Gastrocnemius medialis (tissue), 4 donors: ENCODE measurements at regions not wholly inside any gene's neighbourhood (a gene's known extent, or its start where the extent isn't known, plus 50 kb on each side); places are given as distances from the start of the nearest gene placed in this dataset.

ENCODE experiments used
- ATAC-seq, 2 donors: fragments of 150-250 bp; one replicate each; pipeline ENCODE4 v1.9.1; 2016
- DNase-seq, 2 donors: peaks; one replicate each; pipeline ENCODE4 v3.0.0-alpha.2; 2019
- H3K27ac ChIP-seq, 4 donors: fragments of 200-600 bp; sonication (generic); 1 replicate in 1 of 4; 2 replicates in 3 of 4; pipeline ENCODE4 v1.5.1; 2016 to 2018; ENCODE audit warnings: mild to moderate bottlenecking in 2 of 4, moderate library complexity in 1 of 4
- H3K27me3 ChIP-seq, 3 donors: fragments of 200-600 bp; sonication (generic) in 2 of 3; 1 replicate in 1 of 3; 2 replicates in 2 of 3; pipeline versions ENCODE4 v1.5.1 to v1.6.0; 2016 to 2019; ENCODE audit warnings: mild to moderate bottlenecking in 1 of 3, moderate library complexity in 1 of 3
- H3K36me3 ChIP-seq, 2 donors: fragments of 200-600 bp; sonication (generic) in 1 of 2; one replicate each; pipeline ENCODE4 v1.5.1; 2017 to 2018
- H3K4me1 ChIP-seq, 2 donors: fragments of 200-600 bp; sonication (generic) in 1 of 2; one replicate each; pipeline ENCODE4 v1.5.1; 2016 to 2017; ENCODE audit warnings: mild to moderate bottlenecking in 2 of 2
- H3K4me3 ChIP-seq, 4 donors: fragments of 200-600 bp; sonication (generic) in 3 of 4; 1 replicate in 1 of 4; 2 replicates in 3 of 4; pipeline ENCODE4 v1.5.1; 2016 to 2019; ENCODE audit warnings: mild to moderate bottlenecking in 2 of 4
- H3K9me3 ChIP-seq, 3 donors: fragments of 200-600 bp; sonication (generic) in 2 of 3; 1 replicate in 1 of 3; 2 replicates in 2 of 3; pipeline ENCODE4 v1.5.1; 2016 to 2019
- CTCF ChIP-seq, 5 experiments: fragments of 450-650 bp in 3 of 5; fragments of 200-600 bp in 2 of 5; sonication (generic) in 2 of 5; IDR thresholded peaks in 4 of 5; conservative IDR thresholded peaks in 1 of 5; 1 replicate in 4 of 5; 2 replicates in 1 of 5; pipeline ENCODE4 v1.5.1; 2016 to 2019; ENCODE audit warnings: antibody characterized with exemption in 5 of 5, mild to moderate bottlenecking in 3 of 5, moderate library complexity in 3 of 5
- POLR2A ChIP-seq, 2 donors: fragments of 450-650 bp; IDR thresholded peaks; one replicate each; pipeline ENCODE4 v1.6.1; 2017; ENCODE audit warnings: antibody characterized with exemption in 2 of 2, mild to moderate bottlenecking in 2 of 2, moderate library complexity in 2 of 2
- in situ Hi-C, 4 donors: fragments of 200-750 bp; cut with MboI; loops; one replicate each; pipeline versions ENCODE4 v1.15.0 to v1.8.0; 2017; ENCODE audit warnings: low sequenced_read_pairs in 4 of 4
- intact Hi-C: fragments of 100-400 bp; cut with DNase I; formaldehyde crosslinking; loops from one replicate; pipeline ENCODE4 v1.15.1; 2023; ENCODE audit warnings: low total_unique reads

GRCh38 chr2:40611196-40611595 is 159.3 kb upstream of the SLC8A1 start:
- no peak for ATAC-seq
- in situ Hi-C loops (no loop called here), intact Hi-C loops (no loop called here)

GRCh38 chr2:40625849-40626248 is 174.0 kb upstream of the SLC8A1 start:
- Histone ChIP-seq H3K9me3 (no peaks in the 10 kb centered on the region), H3K36me3 (no peaks in the 10 kb centered on the region), H3K27me3 (no peaks in the 10 kb centered on the region), H3K4me3 (no peak overlapping the region), H3K27ac (no peak overlapping the region), H3K4me1 (no peaks in the 10 kb centered on the region)
- intact Hi-C loops (no loop called here), in situ Hi-C loops (no loop called here)
- no peak for TF ChIP-seq CTCF (IDR thresholded peaks at IDR 0.05 in 4 of 5, conservative IDR thresholded peaks at IDR 0.05 in 1 of 5)
- TF ChIP-seq POLR2A (IDR thresholded peaks at IDR 0.05) = no peak
- no peak for DNase-seq
- ATAC-seq = no peak

More at GRCh38 chr2:40611196-40611595, 159.3 kb upstream of the SLC8A1 start:
- no peaks in the 10 kb centered on the region for H3K27me3 ChIP-seq
- no peaks in the 10 kb centered on the region for H3K4me1 ChIP-seq
- TF ChIP-seq CTCF (IDR thresholded peaks at IDR 0.05 in 4 of 5, conservative IDR thresholded peaks at IDR 0.05 in 1 of 5) = no peak
- TF ChIP-seq POLR2A (IDR thresholded peaks at IDR 0.05) = no peak
- H3K4me3 ChIP-seq = no peak overlapping the region
- no peaks in the 10 kb centered on the region for H3K9me3 ChIP-seq
- DNase-seq = no peak
- no peaks in the 10 kb centered on the region for H3K36me3 ChIP-seq
- H3K27ac ChIP-seq = no peak overlapping the region

- Histone ChIP-seq H3K27ac (no peak overlapping the region), H3K4me3 (no peak overlapping the region), H3K4me1 (no peaks in the 10 kb centered on the region), H3K9me3 (no peaks in the 10 kb centered on the region), H3K36me3 (no peaks in the 10 kb centered on the region), H3K27me3 (no peaks in the 10 kb centered on the region)
- intact Hi-C loops = no loop called here
- no peak for DNase-seq
- TF ChIP-seq POLR2A (IDR thresholded peaks at IDR 0.05) = no peak
- TF ChIP-seq CTCF (IDR thresholded peaks at IDR 0.05 in 4 of 5, conservative IDR thresholded peaks at IDR 0.05 in 1 of 5) = no peak
- no peak for ATAC-seq
- in situ Hi-C loops = no loop called here
These were observed 176.7 kb upstream of the SLC8A1 start for GRCh38 chr2:40628556-40628955.

GRCh38 chr2:40629768-40630434 is 178.0 kb upstream of the SLC8A1 start:
- H3K4me3 ChIP-seq = no peak overlapping the region
- in situ Hi-C loops (no loop called here), intact Hi-C loops (no loop called here)
- no peak for DNase-seq
- TF ChIP-seq CTCF (IDR thresholded peaks at IDR 0.05 in 4 of 5, conservative IDR thresholded peaks at IDR 0.05 in 1 of 5) (no peak), POLR2A (IDR thresholded peaks at IDR 0.05) (no peak)
- ATAC-seq = no peak
- no peaks in the 10 kb centered on the region for H3K4me1 ChIP-seq
- H3K27me3 ChIP-seq = no peaks in the 10 kb centered on the region
- no peaks in the 10 kb centered on the region for H3K9me3 ChIP-seq
- no peaks in the 10 kb centered on the region for H3K36me3 ChIP-seq
- H3K27ac ChIP-seq = no peak overlapping the region

- DNase-seq (peak; percentile 19 to 20), ATAC-seq (peak; percentile 39 to 69)
- no peak for TF ChIP-seq POLR2A (IDR thresholded peaks at IDR 0.05)
- no peaks in the 10 kb centered on the region for H3K9me3 ChIP-seq
- no peak overlapping the region for H3K4me3 ChIP-seq
- H3K36me3 ChIP-seq = no peaks in the 10 kb centered on the region
- H3K27ac ChIP-seq = no peak overlapping the region
- in situ Hi-C loops (no loop called here), intact Hi-C loops (no loop called here)
- H3K27me3 ChIP-seq = no peaks in the 10 kb centered on the region
- no peaks in the 10 kb centered on the region for H3K4me1 ChIP-seq
These were observed 187.4 kb upstream of the SLC8A1 start for GRCh38 chr2:40639320-40639719.
